Hepatocyte (in vitro differentiated cells): ENCODE measurements at regions not wholly inside any gene's neighbourhood (a gene's known extent, or its start where the extent isn't known, plus 50 kb on each side); places are given as distances from the start of the nearest gene placed in this dataset.

ENCODE experiments used
- EZH2 ChIP-seq: fragments of 200-600 bp; sonication (generic); IDR thresholded peaks from 2 replicates; pipeline ENCODE4 v1.6.1; 2016; ENCODE audit warnings: antibody characterized with exemption, mild to moderate bottlenecking, borderline replicate concordance
- EZH2phosphoT487 ChIP-seq: fragments of 200-600 bp; sonication (generic); IDR thresholded peaks from one replicate; pipeline ENCODE4 v1.6.1; 2018; ENCODE audit warnings: antibody characterized with exemption, mild to moderate bottlenecking, low read depth, moderate library complexity; ENCODE audit not compliant: unreplicated experiment, severe bottlenecking
- TF ChIP-seq, protein P1 (sequence below): fragments of 200-600 bp; sonication (generic); IDR thresholded peaks from 2 replicates; pipeline ENCODE4 v1.5.1; 2016; ENCODE audit warnings: antibody characterized with exemption, mild to moderate bottlenecking; ENCODE audit not compliant: poor library complexity

DNA sequence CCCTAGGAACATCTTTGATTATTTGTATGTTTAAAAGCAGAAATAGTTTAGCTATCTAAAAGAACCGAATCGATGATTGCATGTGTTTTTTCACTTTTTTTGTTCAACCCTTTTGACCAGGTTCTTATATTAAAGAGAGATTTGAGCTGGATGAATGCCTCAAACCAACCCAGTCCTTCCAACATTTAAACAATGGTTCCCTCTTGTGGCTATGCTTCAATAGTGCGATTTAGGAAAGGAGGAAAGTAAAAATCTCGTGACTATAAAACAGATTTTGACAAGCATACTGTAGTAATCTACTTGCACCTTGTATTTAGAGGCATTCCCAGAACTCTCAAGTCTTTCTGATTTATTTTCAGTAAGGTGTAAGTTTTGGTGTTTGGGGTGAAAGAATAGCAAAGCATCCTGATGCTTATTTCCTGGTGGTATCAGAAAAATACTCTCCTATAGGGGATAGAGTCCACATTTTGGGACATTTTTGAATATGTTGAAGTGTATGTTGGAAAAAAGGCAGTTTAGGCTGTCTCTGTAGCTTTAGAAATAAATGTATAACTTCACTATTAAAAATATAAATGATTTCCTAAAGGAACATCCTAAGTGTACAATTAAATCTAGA lies 159.6 kb upstream of the KCNH8 start:
- TF ChIP-seq, protein P1, sequence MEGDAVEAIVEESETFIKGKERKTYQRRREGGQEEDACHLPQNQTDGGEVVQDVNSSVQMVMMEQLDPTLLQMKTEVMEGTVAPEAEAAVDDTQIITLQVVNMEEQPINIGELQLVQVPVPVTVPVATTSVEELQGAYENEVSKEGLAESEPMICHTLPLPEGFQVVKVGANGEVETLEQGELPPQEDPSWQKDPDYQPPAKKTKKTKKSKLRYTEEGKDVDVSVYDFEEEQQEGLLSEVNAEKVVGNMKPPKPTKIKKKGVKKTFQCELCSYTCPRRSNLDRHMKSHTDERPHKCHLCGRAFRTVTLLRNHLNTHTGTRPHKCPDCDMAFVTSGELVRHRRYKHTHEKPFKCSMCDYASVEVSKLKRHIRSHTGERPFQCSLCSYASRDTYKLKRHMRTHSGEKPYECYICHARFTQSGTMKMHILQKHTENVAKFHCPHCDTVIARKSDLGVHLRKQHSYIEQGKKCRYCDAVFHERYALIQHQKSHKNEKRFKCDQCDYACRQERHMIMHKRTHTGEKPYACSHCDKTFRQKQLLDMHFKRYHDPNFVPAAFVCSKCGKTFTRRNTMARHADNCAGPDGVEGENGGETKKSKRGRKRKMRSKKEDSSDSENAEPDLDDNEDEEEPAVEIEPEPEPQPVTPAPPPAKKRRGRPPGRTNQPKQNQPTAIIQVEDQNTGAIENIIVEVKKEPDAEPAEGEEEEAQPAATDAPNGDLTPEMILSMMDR, result peak; percentile 82
- TF ChIP-seq EZH2phosphoT487 (no peak), EZH2 (no peak)
